Fibroblast of pulmonary artery (primary cell): ENCODE measurements at regions not wholly inside any gene's neighbourhood (a gene's known extent, or its start where the extent isn't known, plus 50 kb on each side); places are given as distances from the start of the nearest gene placed in this dataset.

ENCODE experiments used
- DNase-seq: peaks from one replicate; pipeline ENCODE4 v3.0.0-alpha.2; 2010; ENCODE audit warnings: low read depth
- H3K4me3 ChIP-seq: replicated peaks from 2 replicates; pipeline ENCODE4 v1.5.1; 2011; ENCODE audit warnings: low read depth, mild to moderate bottlenecking, control low read depth, low read length, moderate library complexity
- TF ChIP-seq, protein P1 (sequence below): IDR thresholded peaks from 2 replicates; pipeline ENCODE4 v1.5.1; 2011; ENCODE audit warnings: mild to moderate bottlenecking, control low read depth, low read length, inconsistent platforms; ENCODE audit errors: missing control alignments

- TF ChIP-seq, protein P1, sequence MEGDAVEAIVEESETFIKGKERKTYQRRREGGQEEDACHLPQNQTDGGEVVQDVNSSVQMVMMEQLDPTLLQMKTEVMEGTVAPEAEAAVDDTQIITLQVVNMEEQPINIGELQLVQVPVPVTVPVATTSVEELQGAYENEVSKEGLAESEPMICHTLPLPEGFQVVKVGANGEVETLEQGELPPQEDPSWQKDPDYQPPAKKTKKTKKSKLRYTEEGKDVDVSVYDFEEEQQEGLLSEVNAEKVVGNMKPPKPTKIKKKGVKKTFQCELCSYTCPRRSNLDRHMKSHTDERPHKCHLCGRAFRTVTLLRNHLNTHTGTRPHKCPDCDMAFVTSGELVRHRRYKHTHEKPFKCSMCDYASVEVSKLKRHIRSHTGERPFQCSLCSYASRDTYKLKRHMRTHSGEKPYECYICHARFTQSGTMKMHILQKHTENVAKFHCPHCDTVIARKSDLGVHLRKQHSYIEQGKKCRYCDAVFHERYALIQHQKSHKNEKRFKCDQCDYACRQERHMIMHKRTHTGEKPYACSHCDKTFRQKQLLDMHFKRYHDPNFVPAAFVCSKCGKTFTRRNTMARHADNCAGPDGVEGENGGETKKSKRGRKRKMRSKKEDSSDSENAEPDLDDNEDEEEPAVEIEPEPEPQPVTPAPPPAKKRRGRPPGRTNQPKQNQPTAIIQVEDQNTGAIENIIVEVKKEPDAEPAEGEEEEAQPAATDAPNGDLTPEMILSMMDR: no peak
- H3K4me3 ChIP-seq: no peak overlapping the region
- no peak for DNase-seq
Measured at GRCh38 chr16:72397876-72398275, 225.9 kb upstream of the PMFBP1 start.

DNA sequence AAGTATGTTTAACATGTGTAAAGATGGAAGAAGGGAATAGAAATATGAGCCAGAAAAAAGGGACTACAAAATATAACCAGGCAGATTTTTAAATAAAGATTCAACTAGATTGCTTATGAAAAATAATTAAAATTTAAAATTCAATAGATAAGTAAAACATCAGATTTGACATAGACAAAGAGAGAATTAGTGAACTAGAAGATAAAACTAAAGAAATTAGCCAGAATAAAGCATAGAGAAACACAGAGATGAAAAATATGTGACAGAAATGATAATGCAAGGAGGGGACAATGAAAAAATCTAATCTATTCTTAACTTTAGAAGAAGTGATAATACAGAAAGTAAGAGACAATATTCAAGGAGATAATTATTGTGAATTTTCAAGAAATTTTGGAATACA, 222.6 kb upstream of the PMFBP1 start:
- TF ChIP-seq, protein P1: no peak
- no peak for DNase-seq

DNA sequence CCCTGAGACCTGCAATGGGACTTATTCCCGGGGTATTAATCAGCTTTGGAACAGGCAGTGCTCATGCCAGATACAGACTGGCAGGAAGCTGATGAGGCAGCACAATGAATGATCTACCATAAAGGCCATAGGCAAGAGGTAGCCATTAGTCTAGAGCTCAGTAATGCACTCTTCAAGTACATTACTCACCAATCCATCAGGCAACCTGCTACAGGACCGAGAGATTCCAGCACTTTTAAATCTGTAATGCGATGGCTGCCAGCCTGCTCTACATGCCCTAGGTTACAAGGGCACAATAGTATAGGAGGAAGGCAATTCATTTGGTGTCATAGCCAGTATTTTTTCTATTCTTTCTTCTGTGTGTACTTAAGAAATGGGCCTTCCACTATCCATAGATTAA, 217.8 kb upstream of the PMFBP1 start:
- TF ChIP-seq, protein P1: no peak
- DNase-seq: no peak
- H3K4me3 ChIP-seq: no peak overlapping the region

More for the DNA sequence above, 222.6 kb upstream of the PMFBP1 start:
- no peak overlapping the region for H3K4me3 ChIP-seq

GRCh38 chr16:72388007-72388406, 216.1 kb upstream of the PMFBP1 start:
- TF ChIP-seq, protein P1: no peak
- H3K4me3 ChIP-seq: no peak overlapping the region

GRCh38 chr16:72384651-72385050, 212.7 kb upstream of the PMFBP1 start:
- TF ChIP-seq, protein P1: no peak

More at GRCh38 chr16:72388007-72388406, 216.1 kb upstream of the PMFBP1 start:
- no peak for DNase-seq

DNA sequence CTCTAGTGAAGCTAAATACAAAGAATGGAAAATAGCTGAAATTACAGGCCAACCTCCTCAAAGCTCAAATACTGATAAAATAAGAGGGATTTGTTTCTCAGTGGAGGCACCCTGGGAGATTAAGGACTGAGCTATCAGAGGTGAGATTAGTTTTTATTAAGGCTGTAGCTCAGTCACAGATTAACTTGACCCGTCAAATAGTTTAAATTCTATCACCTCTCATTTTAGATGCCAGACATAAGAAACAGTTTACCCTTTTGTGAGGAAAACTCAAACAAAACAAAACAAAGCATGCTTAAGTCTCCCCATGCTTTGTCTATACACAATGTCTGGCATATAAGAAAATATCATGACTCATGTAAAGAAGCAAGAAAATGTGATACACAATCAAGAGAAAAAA, 208.3 kb upstream of the PMFBP1 start:
- DNase-seq: peak; percentile 22
- TF ChIP-seq, protein P1: no peak
- H3K4me3 ChIP-seq: no peak overlapping the region

More at GRCh38 chr16:72384651-72385050, 212.7 kb upstream of the PMFBP1 start:
- H3K4me3 ChIP-seq: no peak overlapping the region
- no peak for DNase-seq

DNA sequence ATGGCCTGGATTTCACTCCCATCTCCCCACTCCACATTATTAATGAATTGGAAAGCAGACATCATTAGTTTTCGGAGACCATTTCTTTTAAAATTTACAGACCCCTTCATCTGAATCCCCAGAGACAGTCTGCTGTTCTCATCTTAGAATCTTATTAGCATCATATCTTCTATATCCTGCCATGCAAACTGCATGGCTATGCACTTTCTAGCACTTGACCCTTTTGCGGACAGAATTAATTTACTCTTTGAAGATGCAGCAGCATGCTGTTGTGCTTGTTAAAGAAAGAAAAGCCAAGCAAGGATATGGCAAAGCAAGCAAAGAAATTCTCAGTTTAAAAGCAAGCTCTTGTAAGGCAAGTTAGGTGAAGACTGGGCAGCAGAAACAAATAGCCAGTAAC, 201.2 kb upstream of the PMFBP1 start:
- no peak overlapping the region for H3K4me3 ChIP-seq
- TF ChIP-seq, protein P1: no peak
- no peak for DNase-seq
